GM12872 (cell line): ENCODE measurements at regions not wholly inside any gene's neighbourhood (a gene's known extent, or its start where the extent isn't known, plus 50 kb on each side); places are given as distances from the start of the nearest gene placed in this dataset.

Experiments
- TF ChIP-seq, protein P1 (sequence below): IDR thresholded peaks from 3 replicates; pipeline ENCODE4 v1.5.1; 2011; ENCODE audit warnings: low read depth, mild to moderate bottlenecking, low read length, moderate library complexity; ENCODE audit not compliant: insufficient read depth

DNA sequence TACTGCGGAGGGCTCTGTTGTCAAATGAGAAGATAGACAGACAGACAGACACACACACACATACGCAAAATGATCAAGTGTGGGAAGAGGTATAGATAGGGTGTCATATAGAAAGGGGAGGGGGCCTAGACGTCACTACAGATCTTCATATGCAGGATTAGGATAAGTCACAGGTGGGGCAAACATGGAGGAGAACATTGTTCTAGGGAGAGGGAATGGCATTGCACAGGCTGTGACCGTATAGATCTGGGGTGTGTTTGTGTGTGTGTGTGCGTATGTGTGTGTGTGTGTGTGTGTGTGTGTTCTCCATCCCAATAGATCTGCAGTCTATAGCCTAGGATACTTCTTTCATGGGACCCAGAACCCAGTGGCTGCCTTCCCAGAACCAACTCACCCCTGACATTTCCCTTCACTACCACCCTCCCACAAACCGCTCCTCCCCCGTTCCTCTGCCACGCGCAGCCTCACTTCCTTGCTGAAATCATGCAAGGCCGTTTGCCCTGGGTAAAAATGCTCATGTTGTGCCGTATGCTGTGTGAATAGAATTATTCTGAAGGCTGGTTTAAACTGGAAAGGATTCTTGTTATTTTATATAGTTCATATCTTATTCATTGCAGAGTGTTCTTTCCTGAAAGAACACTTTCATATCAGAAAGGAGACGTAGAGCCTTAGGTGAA, 50.5 kb upstream of the CCL1 start:
- TF ChIP-seq, protein P1, sequence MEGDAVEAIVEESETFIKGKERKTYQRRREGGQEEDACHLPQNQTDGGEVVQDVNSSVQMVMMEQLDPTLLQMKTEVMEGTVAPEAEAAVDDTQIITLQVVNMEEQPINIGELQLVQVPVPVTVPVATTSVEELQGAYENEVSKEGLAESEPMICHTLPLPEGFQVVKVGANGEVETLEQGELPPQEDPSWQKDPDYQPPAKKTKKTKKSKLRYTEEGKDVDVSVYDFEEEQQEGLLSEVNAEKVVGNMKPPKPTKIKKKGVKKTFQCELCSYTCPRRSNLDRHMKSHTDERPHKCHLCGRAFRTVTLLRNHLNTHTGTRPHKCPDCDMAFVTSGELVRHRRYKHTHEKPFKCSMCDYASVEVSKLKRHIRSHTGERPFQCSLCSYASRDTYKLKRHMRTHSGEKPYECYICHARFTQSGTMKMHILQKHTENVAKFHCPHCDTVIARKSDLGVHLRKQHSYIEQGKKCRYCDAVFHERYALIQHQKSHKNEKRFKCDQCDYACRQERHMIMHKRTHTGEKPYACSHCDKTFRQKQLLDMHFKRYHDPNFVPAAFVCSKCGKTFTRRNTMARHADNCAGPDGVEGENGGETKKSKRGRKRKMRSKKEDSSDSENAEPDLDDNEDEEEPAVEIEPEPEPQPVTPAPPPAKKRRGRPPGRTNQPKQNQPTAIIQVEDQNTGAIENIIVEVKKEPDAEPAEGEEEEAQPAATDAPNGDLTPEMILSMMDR = no peak

- TF ChIP-seq, protein P1 = no peak
These were observed 50.0 kb upstream of the CCL1 start for GRCh38 chr17:34412965-34413441.
